A549 (cell line): ENCODE measurements at regions not wholly inside any gene's neighbourhood (a gene's known extent, or its start where the extent isn't known, plus 50 kb on each side); places are given as distances from the start of the nearest gene placed in this dataset.

Source experiments
- CTCF ChIP-seq: fragments of >200 bp; sonication (Bioruptor Twin); formaldehyde crosslinking; IDR thresholded peaks from 3 replicates; pipeline ENCODE4 v1.5.1; 2016
- POLR2A ChIP-seq: IDR thresholded peaks from 2 replicates; pipeline ENCODE4 v1.6.1; 2012; ENCODE audit warnings: mild to moderate bottlenecking, low read length

GRCh38 chr16:47949276-47949675, 206.5 kb downstream of the ABCC12 start:
- TF ChIP-seq CTCF (no peak), POLR2A (no peak)
